ENCODE measurements at regions not wholly inside any gene's neighbourhood (a gene's known extent, or its start where the extent isn't known, plus 50 kb on each side); places are given as distances from the start of the nearest gene placed in this dataset.

DNA sequence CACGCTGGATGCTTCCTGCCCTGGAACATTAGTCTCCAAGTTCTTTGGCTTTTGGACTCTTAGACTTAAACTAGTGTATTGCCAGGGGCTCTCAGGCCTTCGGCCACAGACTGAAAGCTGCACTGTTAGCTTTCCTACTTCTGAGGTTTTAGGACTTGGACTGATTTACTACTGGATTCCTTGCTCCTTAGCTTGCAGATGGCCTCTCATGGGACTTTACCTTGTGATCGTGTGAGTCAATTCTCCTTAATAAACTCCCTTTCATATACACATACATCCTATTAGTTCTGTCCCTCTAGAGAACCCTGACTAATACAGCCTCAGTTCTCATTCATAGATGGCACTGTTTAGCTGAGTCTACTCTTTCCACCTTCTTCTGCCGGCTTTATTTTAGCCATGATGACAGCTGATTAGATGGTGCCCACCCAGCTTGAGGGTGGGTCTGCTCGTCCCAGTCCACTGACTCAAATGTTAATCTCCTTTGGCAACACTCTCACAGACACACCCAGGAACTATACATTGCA lies 389.1 kb downstream of the NYAP2 start:
- Histone ChIP-seq H3K56ac (ENCODE audit: insufficient read length, low read depth, low read length) (no peak overlapping the region), H3K23ac (ENCODE audit: insufficient read length, low read depth, low read length) (no peak overlapping the region), H3T11ph (ENCODE audit: low read length) (no peak overlapping the region), H3K27me3 (ENCODE audit: insufficient read depth, low read length) (no peaks in the 10 kb centered on the region), H3K4me2 (ENCODE audit: insufficient read depth, insufficient read length, low read length) (no peak overlapping the region), H4K20me1 (ENCODE audit: control insufficient read depth, insufficient read depth, insufficient read length) (no peaks in the 10 kb centered on the region), H2BK120ac (ENCODE audit: low read depth, low read length, poor library complexity, severe bottlenecking) (no peak overlapping the region), H3K4ac (ENCODE audit: low read depth, low read length) (no peak overlapping the region), H3K14ac (ENCODE audit: insufficient read depth, low read length) (no peak overlapping the region), H4K5ac (ENCODE audit: insufficient read length, low read depth, low read length) (no peak overlapping the region), H3K4me1 (ENCODE audit: insufficient read depth, low read length) (no peaks in the 10 kb centered on the region), H2BK15ac (ENCODE audit: low read depth, low read length) (no peak overlapping the region), H2BK5ac (ENCODE audit: insufficient read length, low read length) (no peak overlapping the region), H3K27ac (ENCODE audit: insufficient read length, low read depth, low read length) (no peak overlapping the region), H2BK20ac (ENCODE audit: low read depth, low read length, poor library complexity, severe bottlenecking) (no peak overlapping the region), H2AFZ (ENCODE audit: low read length) (no peak overlapping the region), H2AK5ac (ENCODE audit: insufficient read length, low read length) (no peak overlapping the region), H2BK12ac (ENCODE audit: insufficient read length, low read depth, low read length) (no peak overlapping the region), H3K9ac (ENCODE audit: extremely low read depth, insufficient read length, low read length) (no peak overlapping the region), H3K9me3 (ENCODE audit: control insufficient read depth, low read depth, low read length) (no peaks in the 10 kb centered on the region), H3K79me1 (ENCODE audit: insufficient read depth, low read depth, low read length, poor library complexity, severe bottlenecking) (no peaks in the 10 kb centered on the region), H3K18ac (ENCODE audit: insufficient read length, low read depth, low read length) (no peak overlapping the region), H3K23me2 (ENCODE audit: insufficient read length, low read depth, low read length, poor library complexity, severe bottlenecking) (no peaks in the 10 kb centered on the region), H4K91ac (ENCODE audit: insufficient read length, low read depth, low read length) (no peak overlapping the region), H4K8ac (replicated peaks; ENCODE audit: insufficient read length, low read depth, low read length) (no peak overlapping the region), H3K79me2 (ENCODE audit: insufficient read depth, low read length) (no peaks in the 10 kb centered on the region)
- no peaks in the 10 kb centered on the region for H3K4me1 Mint-ChIP-seq
- peak overlapping the region in 1 of 3 experiments; percentile 11; a peak in 1 of 7 replicates for H3K27ac Mint-ChIP-seq
- no peaks in the 10 kb centered on the region for H3K27me3 Mint-ChIP-seq (ENCODE audit: low read depth)
- no peaks in the 10 kb centered on the region for H3K36me3 Mint-ChIP-seq (ENCODE audit: insufficient read depth in 1 of 3, low read depth in 3 of 3)
- no peak for DNase-seq
- H3K4me3 Mint-ChIP-seq: no peak overlapping the region
- no peaks in the 10 kb centered on the region for H3K9me3 Mint-ChIP-seq
- WGBS (ENCODE audit: extremely low coverage, insufficient read length, low lambda C conversion rate): no CpG with 5 or more reads among the region's 5 CpGs
- TF ChIP-seq, protein P1, sequence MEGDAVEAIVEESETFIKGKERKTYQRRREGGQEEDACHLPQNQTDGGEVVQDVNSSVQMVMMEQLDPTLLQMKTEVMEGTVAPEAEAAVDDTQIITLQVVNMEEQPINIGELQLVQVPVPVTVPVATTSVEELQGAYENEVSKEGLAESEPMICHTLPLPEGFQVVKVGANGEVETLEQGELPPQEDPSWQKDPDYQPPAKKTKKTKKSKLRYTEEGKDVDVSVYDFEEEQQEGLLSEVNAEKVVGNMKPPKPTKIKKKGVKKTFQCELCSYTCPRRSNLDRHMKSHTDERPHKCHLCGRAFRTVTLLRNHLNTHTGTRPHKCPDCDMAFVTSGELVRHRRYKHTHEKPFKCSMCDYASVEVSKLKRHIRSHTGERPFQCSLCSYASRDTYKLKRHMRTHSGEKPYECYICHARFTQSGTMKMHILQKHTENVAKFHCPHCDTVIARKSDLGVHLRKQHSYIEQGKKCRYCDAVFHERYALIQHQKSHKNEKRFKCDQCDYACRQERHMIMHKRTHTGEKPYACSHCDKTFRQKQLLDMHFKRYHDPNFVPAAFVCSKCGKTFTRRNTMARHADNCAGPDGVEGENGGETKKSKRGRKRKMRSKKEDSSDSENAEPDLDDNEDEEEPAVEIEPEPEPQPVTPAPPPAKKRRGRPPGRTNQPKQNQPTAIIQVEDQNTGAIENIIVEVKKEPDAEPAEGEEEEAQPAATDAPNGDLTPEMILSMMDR (conservative IDR thresholded peaks at IDR 0.05): no peak

Measured in H9 (cell line).